ENCODE measurements at regions not wholly inside any gene's neighbourhood (a gene's known extent, or its start where the extent isn't known, plus 50 kb on each side); places are given as distances from the start of the nearest gene placed in this dataset.

GRCh38 chr1:157218671-157219070, 80.5 kb upstream of the ETV3 start:
- H3K4me3 ChIP-seq (replicated peaks in 1 of 4; ENCODE audit: control extremely low read depth in 1 of 4, insufficient read depth in 1 of 4, low read depth in 3 of 4, low read length in 4 of 4): no peak overlapping the region
- H3K4me2 ChIP-seq (ENCODE audit: extremely low read depth, insufficient read depth, low read length): no peak overlapping the region
- DNase-seq (ENCODE audit: low read depth in 2 of 2): no peak
- no peaks in the 10 kb centered on the region for H4K20me1 ChIP-seq (ENCODE audit: control insufficient read depth, extremely low read depth, insufficient read depth, low read length)
- H3K9ac ChIP-seq (ENCODE audit: insufficient read depth, low read length): no peak overlapping the region
- no peaks in the 10 kb centered on the region for H3K9me3 ChIP-seq (ENCODE audit: control insufficient read depth, insufficient read depth, low read depth, low read length)
- H3K27ac ChIP-seq (ENCODE audit: insufficient read depth, low read length): no peak overlapping the region
- no peaks in the 10 kb centered on the region for H3K79me2 ChIP-seq (ENCODE audit: control insufficient read depth, insufficient read depth, low read length)
- no peak overlapping the region for H2AFZ ChIP-seq (ENCODE audit: low read length)
- no peaks in the 10 kb centered on the region for H3K4me1 ChIP-seq (ENCODE audit: control insufficient read depth, extremely low read depth, insufficient read depth, low read length)
- no peaks in the 10 kb centered on the region for H3K27me3 ChIP-seq (ENCODE audit: control insufficient read depth, insufficient read depth, low read length)
- no peak for TF ChIP-seq EZH2 (IDR thresholded peaks at IDR 0.05; ENCODE audit: low read length, missing control alignments)
- TF ChIP-seq, protein P1, sequence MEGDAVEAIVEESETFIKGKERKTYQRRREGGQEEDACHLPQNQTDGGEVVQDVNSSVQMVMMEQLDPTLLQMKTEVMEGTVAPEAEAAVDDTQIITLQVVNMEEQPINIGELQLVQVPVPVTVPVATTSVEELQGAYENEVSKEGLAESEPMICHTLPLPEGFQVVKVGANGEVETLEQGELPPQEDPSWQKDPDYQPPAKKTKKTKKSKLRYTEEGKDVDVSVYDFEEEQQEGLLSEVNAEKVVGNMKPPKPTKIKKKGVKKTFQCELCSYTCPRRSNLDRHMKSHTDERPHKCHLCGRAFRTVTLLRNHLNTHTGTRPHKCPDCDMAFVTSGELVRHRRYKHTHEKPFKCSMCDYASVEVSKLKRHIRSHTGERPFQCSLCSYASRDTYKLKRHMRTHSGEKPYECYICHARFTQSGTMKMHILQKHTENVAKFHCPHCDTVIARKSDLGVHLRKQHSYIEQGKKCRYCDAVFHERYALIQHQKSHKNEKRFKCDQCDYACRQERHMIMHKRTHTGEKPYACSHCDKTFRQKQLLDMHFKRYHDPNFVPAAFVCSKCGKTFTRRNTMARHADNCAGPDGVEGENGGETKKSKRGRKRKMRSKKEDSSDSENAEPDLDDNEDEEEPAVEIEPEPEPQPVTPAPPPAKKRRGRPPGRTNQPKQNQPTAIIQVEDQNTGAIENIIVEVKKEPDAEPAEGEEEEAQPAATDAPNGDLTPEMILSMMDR (conservative IDR thresholded peaks at IDR 0.05 in 1 of 2, IDR thresholded peaks at IDR 0.05 in 1 of 2; ENCODE audit: low read depth in 1 of 2, low read length in 2 of 2): no peak
- H3K36me3 ChIP-seq (ENCODE audit: control insufficient read depth, insufficient read depth, low read length): no peaks in the 10 kb centered on the region

GRCh38 chr1:157217486-157217885, 79.3 kb upstream of the ETV3 start:
- no peak overlapping the region for H3K9ac ChIP-seq (ENCODE audit: insufficient read depth, low read length)
- TF ChIP-seq, protein P1 (conservative IDR thresholded peaks at IDR 0.05 in 1 of 2, IDR thresholded peaks at IDR 0.05 in 1 of 2; ENCODE audit: low read depth in 1 of 2, low read length in 2 of 2): no peak
- TF ChIP-seq EZH2 (IDR thresholded peaks at IDR 0.05; ENCODE audit: low read length, missing control alignments): no peak
- no peak overlapping the region for H3K4me2 ChIP-seq (ENCODE audit: extremely low read depth, insufficient read depth, low read length)
- H3K27me3 ChIP-seq (ENCODE audit: control insufficient read depth, insufficient read depth, low read length): no peaks in the 10 kb centered on the region
- no peaks in the 10 kb centered on the region for H3K4me1 ChIP-seq (ENCODE audit: control insufficient read depth, extremely low read depth, insufficient read depth, low read length)
- no peak overlapping the region for H3K27ac ChIP-seq (ENCODE audit: insufficient read depth, low read length)
- H2AFZ ChIP-seq (ENCODE audit: low read length): no peak overlapping the region
- no peaks in the 10 kb centered on the region for H4K20me1 ChIP-seq (ENCODE audit: control insufficient read depth, extremely low read depth, insufficient read depth, low read length)
- H3K36me3 ChIP-seq (ENCODE audit: control insufficient read depth, insufficient read depth, low read length): no peaks in the 10 kb centered on the region
- H3K9me3 ChIP-seq (ENCODE audit: control insufficient read depth, insufficient read depth, low read depth, low read length): no peaks in the 10 kb centered on the region
- H3K4me3 ChIP-seq (replicated peaks in 1 of 4; ENCODE audit: control extremely low read depth in 1 of 4, insufficient read depth in 1 of 4, low read depth in 3 of 4, low read length in 4 of 4): no peak overlapping the region
- DNase-seq (ENCODE audit: low read depth in 2 of 2): no peak
- no peaks in the 10 kb centered on the region for H3K79me2 ChIP-seq (ENCODE audit: control insufficient read depth, insufficient read depth, low read length)

- TF ChIP-seq, protein P1 (conservative IDR thresholded peaks at IDR 0.05 in 1 of 2, IDR thresholded peaks at IDR 0.05 in 1 of 2; ENCODE audit: low read depth in 1 of 2, low read length in 2 of 2): no peak
- no peak for TF ChIP-seq EZH2 (IDR thresholded peaks at IDR 0.05; ENCODE audit: low read length, missing control alignments)
- no peak overlapping the region for H3K4me2 ChIP-seq (ENCODE audit: extremely low read depth, insufficient read depth, low read length)
- H4K20me1 ChIP-seq (ENCODE audit: control insufficient read depth, extremely low read depth, insufficient read depth, low read length): no peaks in the 10 kb centered on the region
- H2AFZ ChIP-seq (ENCODE audit: low read length): no peak overlapping the region
- H3K4me3 ChIP-seq (replicated peaks in 1 of 4; ENCODE audit: control extremely low read depth in 1 of 4, insufficient read depth in 1 of 4, low read depth in 3 of 4, low read length in 4 of 4): no peak overlapping the region
- H3K4me1 ChIP-seq (ENCODE audit: control insufficient read depth, extremely low read depth, insufficient read depth, low read length): no peaks in the 10 kb centered on the region
- H3K9ac ChIP-seq (ENCODE audit: insufficient read depth, low read length): no peak overlapping the region
- no peaks in the 10 kb centered on the region for H3K27me3 ChIP-seq (ENCODE audit: control insufficient read depth, insufficient read depth, low read length)
- no peak for DNase-seq (ENCODE audit: low read depth in 2 of 2)
- no peaks in the 10 kb centered on the region for H3K36me3 ChIP-seq (ENCODE audit: control insufficient read depth, insufficient read depth, low read length)
- no peaks in the 10 kb centered on the region for H3K9me3 ChIP-seq (ENCODE audit: control insufficient read depth, insufficient read depth, low read depth, low read length)
- H3K79me2 ChIP-seq (ENCODE audit: control insufficient read depth, insufficient read depth, low read length): no peaks in the 10 kb centered on the region
- H3K27ac ChIP-seq (ENCODE audit: insufficient read depth, low read length): no peak overlapping the region
These were observed 75.6 kb upstream of the ETV3 start for GRCh38 chr1:157213836-157214235.

All from fibroblast of lung (primary cell).